Astrocyte (in vitro differentiated cells and primary cell): ENCODE measurements at regions not wholly inside any gene's neighbourhood (a gene's known extent, or its start where the extent isn't known, plus 50 kb on each side); places are given as distances from the start of the nearest gene placed in this dataset.

Experiments
- DNase-seq: peaks from one replicate; pipeline ENCODE4 v3.0.0-alpha.2; 2010; ENCODE audit warnings: low read depth
- FAIRE-seq: peaks from 2 replicates; lab custom pipeline; 2011; peaks lifted over from hg19 to GRCh38; lab: Jason Lieb, UNC
- H2AFZ ChIP-seq: 2 replicates; pipeline ENCODE4 v1.6.0; 2012; ENCODE audit warnings: low read depth, low read length, inconsistent platforms
- H3K27ac ChIP-seq: 2 replicates; pipeline ENCODE4 v1.5.1; 2011; ENCODE audit warnings: low read depth, low read length, inconsistent platforms
- H3K27me3 ChIP-seq: 2 replicates; pipeline ENCODE4 v1.6.0; 2011; ENCODE audit warnings: low read length, inconsistent platforms; ENCODE audit not compliant: insufficient read depth
- H3K36me3 ChIP-seq: 2 replicates; pipeline ENCODE4 v1.5.1; 2011; ENCODE audit warnings: low read length, inconsistent platforms; ENCODE audit not compliant: insufficient read depth
- H3K4me1 ChIP-seq: 2 replicates; pipeline ENCODE4 v1.5.1; 2011; ENCODE audit warnings: low read length, inconsistent platforms; ENCODE audit not compliant: insufficient read depth
- H3K4me2 ChIP-seq: 2 replicates; pipeline ENCODE4 v1.6.0; 2012; ENCODE audit warnings: low read length, inconsistent platforms
- H3K4me3 ChIP-seq: 2 replicates; pipeline ENCODE4 v1.5.1; 2011; ENCODE audit warnings: low read depth, mild to moderate bottlenecking, low read length, inconsistent platforms; ENCODE audit not compliant: insufficient read depth
- H3K79me2 ChIP-seq: 2 replicates; pipeline ENCODE4 v1.6.0; 2012; ENCODE audit warnings: mild to moderate bottlenecking, low read length, inconsistent platforms; ENCODE audit not compliant: insufficient read depth
- H3K9ac ChIP-seq: 2 replicates; pipeline ENCODE4 v1.6.0; 2012; ENCODE audit warnings: mild to moderate bottlenecking, low read length, inconsistent platforms
- H3K9me3 ChIP-seq: 2 replicates; pipeline ENCODE4 v1.5.1; 2012; ENCODE audit warnings: low read depth, mild to moderate bottlenecking, low read length, inconsistent platforms; ENCODE audit not compliant: insufficient read depth
- H4K20me1 ChIP-seq: 2 replicates; pipeline ENCODE4 v1.6.0; 2012; ENCODE audit warnings: low read length, inconsistent platforms; ENCODE audit not compliant: insufficient read depth
- H3K27ac Mint-ChIP-seq: one replicate; pipeline ENCODE4 v1.8.0; 2021; ENCODE audit warnings: mild to moderate bottlenecking, mixed read lengths; ENCODE audit not compliant: unreplicated experiment
- H3K27me3 Mint-ChIP-seq: one replicate; pipeline ENCODE4 v1.8.0; 2021; ENCODE audit warnings: low read depth, mixed read lengths; ENCODE audit not compliant: unreplicated experiment
- H3K36me3 Mint-ChIP-seq: one replicate; pipeline ENCODE4 v1.8.0; 2021; ENCODE audit warnings: low read depth, mixed read lengths; ENCODE audit not compliant: unreplicated experiment
- H3K4me1 Mint-ChIP-seq: one replicate; pipeline ENCODE4 v1.8.0; 2021; ENCODE audit warnings: low read depth, mixed read lengths; ENCODE audit not compliant: unreplicated experiment
- H3K4me3 Mint-ChIP-seq: one replicate; pipeline ENCODE4 v1.8.0; 2021; ENCODE audit warnings: mild to moderate bottlenecking, moderate library complexity, mixed read lengths; ENCODE audit not compliant: unreplicated experiment
- H3K9me3 Mint-ChIP-seq: one replicate; pipeline ENCODE4 v1.8.0; 2021; ENCODE audit warnings: mild to moderate bottlenecking, mixed read lengths; ENCODE audit not compliant: unreplicated experiment
- CTCF ChIP-seq: IDR thresholded peaks from 2 replicates; pipeline ENCODE4 v1.5.1; 2011; ENCODE audit warnings: low read depth, mild to moderate bottlenecking, inconsistent platforms, low read length, moderate library complexity; ENCODE audit not compliant: insufficient read depth
- EZH2 ChIP-seq: IDR thresholded peaks from 2 replicates; pipeline ENCODE4 v1.6.1; 2012; ENCODE audit warnings: mild to moderate bottlenecking, low read length, inconsistent platforms; ENCODE audit not compliant: insufficient read depth

- no peak overlapping the region for H3K27ac Mint-ChIP-seq
These were observed 126.7 kb downstream of the GDAP2 start for GRCh38 chr1:117802531-117803257.

GRCh38 chr1:117803318-117803717 is 126.1 kb downstream of the GDAP2 start:
- Mint-ChIP-seq H3K27ac (no peak overlapping the region), H3K4me3 (no peak overlapping the region), H3K4me1 (no peaks in the 10 kb centered on the region), H3K9me3 (no peaks in the 10 kb centered on the region), H3K27me3 (no peaks in the 10 kb centered on the region), H3K36me3 (no peaks in the 10 kb centered on the region)
- no peaks in the 10 kb centered on the region for H3K9me3 ChIP-seq
- H4K20me1 ChIP-seq = no peaks in the 10 kb centered on the region
- H3K79me2 ChIP-seq = no peaks in the 10 kb centered on the region
- DNase-seq = peak; percentile 45
- TF ChIP-seq EZH2 = no peak
- TF ChIP-seq CTCF = no peak
- peak; percentile 13 for FAIRE-seq
- H3K27ac ChIP-seq = no peak overlapping the region
- H3K4me1 ChIP-seq = no peaks in the 10 kb centered on the region
- H3K27me3 ChIP-seq = no peaks in the 10 kb centered on the region
- H3K4me3 ChIP-seq = no peak overlapping the region
- H3K4me2 ChIP-seq = no peak overlapping the region
- no peaks in the 10 kb centered on the region for H3K36me3 ChIP-seq
- no peak overlapping the region for H2AFZ ChIP-seq
- no peak overlapping the region for H3K9ac ChIP-seq

More at GRCh38 chr1:117802531-117803257, 126.7 kb downstream of the GDAP2 start:
- no peak overlapping the region for H3K27ac ChIP-seq
- DNase-seq (no peak), FAIRE-seq (peak; percentile 23)
- no peaks in the 10 kb centered on the region for H4K20me1 ChIP-seq
- no peaks in the 10 kb centered on the region for H3K4me1 Mint-ChIP-seq
- H3K9ac ChIP-seq = no peak overlapping the region
- no peaks in the 10 kb centered on the region for H3K27me3 ChIP-seq
- H3K9me3 ChIP-seq = no peaks in the 10 kb centered on the region
- H3K27me3 Mint-ChIP-seq = no peaks in the 10 kb centered on the region
- H3K4me3 Mint-ChIP-seq = no peak overlapping the region
- H3K9me3 Mint-ChIP-seq = no peaks in the 10 kb centered on the region
- H3K79me2 ChIP-seq = no peaks in the 10 kb centered on the region
- H3K4me2 ChIP-seq = no peak overlapping the region
- no peaks in the 10 kb centered on the region for H3K4me1 ChIP-seq
- no peak overlapping the region for H2AFZ ChIP-seq
- TF ChIP-seq CTCF (no peak), EZH2 (no peak)
- H3K36me3 ChIP-seq = no peaks in the 10 kb centered on the region
- no peaks in the 10 kb centered on the region for H3K36me3 Mint-ChIP-seq
- H3K4me3 ChIP-seq = no peak overlapping the region

- no peak for DNase-seq
- H3K27ac Mint-ChIP-seq = no peak overlapping the region
- Histone ChIP-seq H3K27me3 (no peaks in the 10 kb centered on the region), H2AFZ (no peak overlapping the region), H3K4me2 (no peak overlapping the region), H3K4me1 (peaks cover 5% of the 10 kb centered on the region), H3K79me2 (no peaks in the 10 kb centered on the region), H3K27ac (no peak overlapping the region), H3K36me3 (no peaks in the 10 kb centered on the region), H3K4me3 (no peak overlapping the region), H3K9me3 (no peaks in the 10 kb centered on the region), H4K20me1 (no peaks in the 10 kb centered on the region), H3K9ac (no peak overlapping the region)
- H3K9me3 Mint-ChIP-seq = no peaks in the 10 kb centered on the region
- TF ChIP-seq CTCF = no peak
- TF ChIP-seq EZH2 = no peak
- no peaks in the 10 kb centered on the region for H3K27me3 Mint-ChIP-seq
- H3K4me3 Mint-ChIP-seq = no peak overlapping the region
- no peaks in the 10 kb centered on the region for H3K36me3 Mint-ChIP-seq
- no peak for FAIRE-seq
- peaks cover 18% of the 10 kb centered on the region for H3K4me1 Mint-ChIP-seq
These were observed 119.7 kb downstream of the GDAP2 start for GRCh38 chr1:117809764-117810163.
